ENCODE measurements at regions not wholly inside any gene's neighbourhood (a gene's known extent, or its start where the extent isn't known, plus 50 kb on each side); places are given as distances from the start of the nearest gene placed in this dataset.

DNA sequence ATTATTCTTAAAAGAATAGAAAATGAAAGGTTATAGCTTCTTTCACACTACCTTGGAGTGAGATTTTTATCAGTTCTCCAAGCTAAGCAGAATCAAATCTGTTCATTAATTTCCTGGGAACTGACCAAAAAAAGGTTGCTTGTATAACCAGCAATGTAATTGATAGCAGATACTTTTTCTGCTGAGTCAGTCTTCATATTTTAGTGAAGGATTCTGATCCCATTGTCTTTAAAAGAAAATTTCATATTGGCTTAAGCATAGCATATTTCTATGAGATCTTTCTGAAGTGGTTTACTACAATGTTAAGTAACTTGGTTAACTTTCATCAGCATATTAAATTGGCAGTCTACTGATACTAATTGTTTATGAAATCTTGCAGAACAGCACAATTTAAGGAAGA is 338.0 kb downstream of the TMX3 start:
- DNase-seq (ENCODE audit: low spot score) (no peak), FAIRE-seq (no peak)

DNA sequence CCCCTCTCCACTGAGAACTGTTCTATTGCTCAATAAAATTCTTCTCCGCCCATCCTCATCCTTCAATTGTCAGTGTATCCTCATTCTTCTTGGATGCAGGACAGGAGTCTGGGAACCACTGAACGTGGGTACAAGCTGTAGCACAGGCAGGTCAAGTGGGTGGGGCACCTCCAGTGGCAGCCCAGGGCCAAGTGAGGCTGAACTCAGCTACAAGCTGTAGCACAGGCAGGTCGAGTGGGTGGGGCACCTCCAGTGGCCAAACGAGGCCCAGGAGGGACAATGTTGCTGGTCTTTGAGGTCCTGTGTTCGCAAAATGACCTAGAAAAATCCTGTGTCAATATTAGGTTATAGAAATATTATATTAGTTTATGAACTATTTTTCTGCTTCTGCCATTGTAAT is 352.0 kb downstream of the TMX3 start:
- DNase-seq (ENCODE audit: low spot score) (no peak), FAIRE-seq (no peak)

DNA sequence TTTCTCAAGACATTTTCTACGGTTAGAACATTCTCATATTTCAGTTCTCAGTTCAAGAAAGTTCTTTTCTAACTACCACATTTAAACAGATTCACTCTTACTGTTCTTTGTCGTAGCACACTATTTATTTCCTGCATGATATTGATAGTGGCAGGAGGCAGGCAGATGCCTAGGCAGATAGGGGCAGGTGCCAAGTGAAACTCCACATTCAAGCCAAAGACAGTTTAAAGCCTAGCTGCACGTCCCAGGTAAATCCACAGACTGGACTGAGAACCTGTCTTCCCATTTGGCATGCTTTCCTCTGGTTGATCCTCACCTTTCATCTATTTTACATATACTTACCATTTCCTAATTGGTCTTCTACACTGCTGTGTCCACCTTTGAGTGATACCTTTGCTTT is 359.3 kb downstream of the TMX3 start:
- no peak for DNase-seq (ENCODE audit: low spot score)
- FAIRE-seq, result no peak

DNA sequence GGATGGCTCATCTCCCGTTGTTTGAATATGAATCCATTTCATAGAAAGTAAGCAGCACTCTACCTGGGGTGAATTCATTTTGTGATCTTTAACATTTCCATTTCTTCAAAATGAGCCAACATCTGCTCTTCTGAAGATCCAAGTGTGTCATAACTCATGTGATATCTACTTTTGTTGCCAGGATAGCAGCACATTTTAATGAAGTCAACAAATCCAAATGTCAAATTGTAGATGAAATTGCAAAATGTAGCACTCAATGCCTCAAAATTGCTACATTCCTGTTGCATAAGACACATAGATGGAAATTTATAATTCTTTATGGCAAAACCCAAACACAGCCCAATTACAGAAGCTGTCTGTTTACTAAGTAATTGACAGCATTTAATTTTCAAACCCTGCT is 360.7 kb downstream of the TMX3 start:
- DNase-seq (ENCODE audit: low spot score) (no peak), FAIRE-seq (no peak)

DNA sequence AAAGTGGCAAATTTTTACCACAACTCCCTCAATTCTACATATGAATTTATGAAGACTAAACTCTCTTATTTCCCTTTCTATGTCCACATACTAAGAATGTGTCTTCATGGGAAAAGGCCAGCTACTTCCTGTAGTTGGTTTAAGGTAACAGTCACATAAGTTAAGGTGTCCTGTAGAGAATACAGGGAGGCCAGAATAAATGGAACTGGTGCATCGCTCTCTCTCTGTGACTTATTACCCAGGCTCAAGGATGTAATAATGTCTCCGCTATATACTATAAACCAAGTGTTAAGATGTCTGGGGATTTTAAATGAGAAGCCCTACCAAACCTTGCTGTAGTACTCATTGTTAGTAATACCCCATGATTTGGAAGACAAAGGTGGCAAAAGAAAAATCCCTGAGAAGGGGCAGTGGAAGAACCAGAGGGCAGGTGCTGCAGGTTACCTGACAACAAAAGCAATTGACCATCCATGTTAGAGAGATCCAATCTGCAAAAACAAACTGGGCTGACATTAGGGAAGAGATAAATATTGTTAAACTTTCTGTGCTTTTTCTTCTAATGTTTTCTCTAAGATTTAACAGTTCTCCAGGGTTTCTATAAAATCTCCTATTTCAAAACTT is 372.8 kb downstream of the TMX3 start:
- FAIRE-seq (no peak), DNase-seq (ENCODE audit: low spot score) (no peak)

DNA sequence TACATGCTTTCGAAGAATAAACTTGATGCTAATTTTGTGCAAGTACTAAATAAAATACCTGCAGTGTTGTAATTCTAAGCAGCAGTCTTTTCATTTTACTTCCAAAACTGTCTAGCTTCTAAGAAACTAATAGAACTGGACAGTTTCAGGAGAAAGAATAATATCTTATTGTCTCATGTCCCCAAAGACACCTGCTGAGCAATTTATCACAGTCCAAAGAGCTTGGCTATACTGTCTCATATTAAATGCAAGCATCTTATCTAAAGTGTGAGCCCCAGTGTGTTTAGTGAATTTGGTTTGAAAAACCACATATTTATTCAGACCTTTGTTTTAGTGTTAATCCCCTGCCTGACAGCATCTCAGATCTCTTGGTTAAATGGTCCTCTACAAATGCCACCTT is 374.3 kb downstream of the TMX3 start:
- DNase-seq (ENCODE audit: low spot score), result no peak
- no peak for FAIRE-seq

DNA sequence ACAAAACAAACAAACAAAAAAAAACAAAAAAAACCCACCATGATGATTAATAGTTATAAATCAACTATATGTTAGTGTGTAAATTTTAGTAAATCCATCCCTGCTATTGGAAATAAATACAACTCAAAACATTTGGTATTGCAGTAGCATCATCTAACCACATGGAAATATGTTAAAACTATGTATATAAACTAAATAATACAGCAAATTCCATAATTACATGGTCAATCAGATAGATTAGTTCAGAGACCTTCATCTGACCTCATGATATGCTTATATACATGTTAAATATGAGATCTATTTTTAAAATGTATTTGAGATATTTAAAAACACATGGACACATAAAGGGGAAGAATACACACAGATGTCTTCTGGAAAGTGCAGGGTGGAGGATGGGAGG is 384.2 kb downstream of the TMX3 start:
- DNase-seq (ENCODE audit: low spot score) (no peak), FAIRE-seq (no peak)

DNA sequence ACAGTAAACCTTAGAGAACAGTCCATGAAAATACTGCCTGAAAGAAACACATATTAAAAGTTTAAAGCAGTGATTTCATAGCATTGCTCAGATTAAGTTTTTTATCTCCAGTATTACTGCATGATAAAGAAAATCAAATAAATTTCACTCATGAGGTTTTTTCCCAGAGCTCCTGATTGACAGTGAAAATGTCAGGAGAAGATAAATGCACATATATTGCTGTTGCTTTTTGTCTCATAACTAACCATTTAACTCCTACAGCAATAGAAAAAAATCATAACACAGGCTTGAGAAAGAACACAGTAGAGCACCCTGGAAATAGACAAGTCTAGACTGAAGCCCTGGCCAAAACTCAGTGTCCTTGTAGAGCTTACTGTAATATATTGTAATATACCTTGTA is 391.0 kb downstream of the TMX3 start:
- DNase-seq (ENCODE audit: low spot score) (no peak), FAIRE-seq (no peak)

DNA sequence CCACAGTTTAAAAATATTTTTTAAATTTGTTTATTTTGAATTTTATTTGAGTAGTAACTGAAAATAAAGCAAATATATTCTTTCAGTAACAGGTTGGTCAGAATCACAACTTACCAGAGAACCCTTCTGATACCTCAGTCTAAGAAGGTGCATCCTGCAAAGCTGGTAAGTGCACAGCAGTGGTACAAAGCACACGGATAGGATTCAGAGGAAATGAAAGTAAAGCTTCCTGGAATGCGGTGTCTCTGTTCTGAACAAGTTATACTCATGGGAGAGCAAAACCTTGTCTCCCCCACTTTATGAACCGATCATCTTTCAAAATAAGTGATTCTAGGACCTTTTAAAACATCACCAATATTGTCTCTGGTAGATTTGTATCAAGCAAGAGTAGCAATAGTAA is 398.3 kb downstream of the TMX3 start:
- DNase-seq (ENCODE audit: low spot score) (peak; percentile 11), FAIRE-seq (no peak)

DNA sequence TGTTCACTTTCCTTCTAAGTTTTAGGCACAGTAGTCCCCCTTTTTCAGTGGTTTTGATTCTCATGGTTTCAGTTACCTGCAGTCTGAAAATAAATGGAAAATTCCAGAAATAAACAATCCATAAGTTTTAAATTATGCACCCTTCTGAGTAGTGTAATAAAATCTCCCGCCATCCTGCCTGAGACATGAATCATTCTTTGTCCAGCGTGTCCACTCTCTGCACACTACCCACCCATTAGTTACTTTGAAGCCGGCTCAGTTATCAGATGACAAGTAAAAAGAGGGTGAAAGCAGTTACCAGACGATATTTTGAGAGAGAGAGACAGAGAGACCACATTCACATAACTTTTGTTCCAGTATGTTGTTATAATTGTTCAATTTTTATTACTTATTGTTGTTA is 400.5 kb downstream of the TMX3 start:
- FAIRE-seq (no peak), DNase-seq (ENCODE audit: low spot score) (no peak)

DNA sequence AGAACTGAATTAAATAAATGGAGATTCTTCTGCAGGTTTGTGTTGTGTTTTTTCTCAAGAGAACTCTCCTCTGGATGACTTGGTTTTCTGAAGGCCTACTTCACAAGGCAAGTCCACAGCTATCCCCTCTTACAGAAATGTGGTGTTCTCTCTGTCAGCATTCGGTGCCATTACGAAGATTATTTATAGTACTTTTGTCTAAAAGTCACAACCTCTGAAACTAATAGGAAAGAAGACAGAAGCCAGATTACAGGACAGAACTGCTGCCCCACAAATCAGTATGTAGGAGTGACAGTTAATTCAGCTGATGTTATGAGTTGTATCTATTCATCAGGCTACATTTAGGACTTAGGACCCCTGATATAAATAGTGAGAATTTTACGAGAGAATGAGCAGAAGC is 413.5 kb downstream of the TMX3 start:
- FAIRE-seq (no peak), DNase-seq (ENCODE audit: low spot score) (no peak)

DNA sequence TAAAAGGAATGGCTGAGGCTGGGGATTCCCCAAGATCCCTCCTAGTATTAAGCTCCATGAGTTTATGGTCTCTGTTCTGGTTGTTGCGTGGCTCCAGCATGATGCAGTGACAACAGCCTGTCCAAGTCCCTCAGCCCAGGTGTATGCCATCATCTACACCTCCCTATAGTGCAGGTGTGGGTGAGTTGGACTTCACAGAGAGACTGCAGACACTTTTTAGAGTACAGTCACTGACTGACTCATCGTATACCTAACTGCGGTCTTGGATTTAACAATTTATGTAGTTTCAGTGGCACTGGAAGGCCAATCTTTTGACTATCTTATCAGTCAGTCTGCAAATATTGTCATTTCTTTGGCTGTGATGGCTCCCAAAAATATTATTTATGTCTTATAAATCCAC is 415.0 kb downstream of the TMX3 start:
- DNase-seq (ENCODE audit: low spot score) (no peak), FAIRE-seq (no peak)

DNA sequence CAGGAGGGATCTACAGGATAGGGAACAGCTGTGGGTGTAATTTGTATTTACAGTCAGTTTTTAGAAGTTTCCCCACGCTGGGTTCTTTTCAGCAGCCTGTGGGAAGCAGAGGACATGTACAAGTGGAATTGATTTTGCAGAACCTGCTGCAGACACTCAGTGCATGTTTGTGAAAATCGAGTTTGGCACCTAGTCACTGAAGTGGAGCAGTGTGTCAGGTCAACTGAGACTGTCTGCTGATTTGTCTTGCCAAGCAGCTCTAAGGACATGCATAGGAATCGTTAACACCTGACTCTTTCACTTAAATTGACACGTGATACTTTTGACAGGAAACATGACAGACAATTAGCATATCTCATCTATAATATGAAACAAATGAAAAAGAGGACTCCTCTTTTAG is 416.6 kb downstream of the TMX3 start:
- DNase-seq (ENCODE audit: low spot score) (no peak), FAIRE-seq (no peak)

DNA sequence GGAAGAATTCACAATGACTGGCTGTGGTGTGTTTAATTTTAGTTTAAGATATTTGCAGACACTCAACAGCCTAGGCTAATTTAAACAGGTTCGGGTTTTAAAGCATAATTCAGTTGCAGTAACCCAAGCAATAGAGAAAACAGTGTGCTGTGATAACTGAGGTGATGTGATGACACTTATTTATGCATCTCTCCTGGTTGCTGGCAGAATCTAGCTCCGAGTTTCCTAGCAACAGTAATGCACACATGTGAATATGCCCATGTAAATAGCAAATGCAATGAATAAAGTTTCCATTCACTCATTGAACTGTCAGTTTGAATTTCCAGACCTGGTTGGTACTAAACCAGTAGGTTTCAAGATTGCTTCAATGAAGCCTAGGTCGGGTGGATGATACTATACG is 426.5 kb downstream of the TMX3 start:
- no peak for DNase-seq (ENCODE audit: low spot score)
- FAIRE-seq, result no peak

DNA sequence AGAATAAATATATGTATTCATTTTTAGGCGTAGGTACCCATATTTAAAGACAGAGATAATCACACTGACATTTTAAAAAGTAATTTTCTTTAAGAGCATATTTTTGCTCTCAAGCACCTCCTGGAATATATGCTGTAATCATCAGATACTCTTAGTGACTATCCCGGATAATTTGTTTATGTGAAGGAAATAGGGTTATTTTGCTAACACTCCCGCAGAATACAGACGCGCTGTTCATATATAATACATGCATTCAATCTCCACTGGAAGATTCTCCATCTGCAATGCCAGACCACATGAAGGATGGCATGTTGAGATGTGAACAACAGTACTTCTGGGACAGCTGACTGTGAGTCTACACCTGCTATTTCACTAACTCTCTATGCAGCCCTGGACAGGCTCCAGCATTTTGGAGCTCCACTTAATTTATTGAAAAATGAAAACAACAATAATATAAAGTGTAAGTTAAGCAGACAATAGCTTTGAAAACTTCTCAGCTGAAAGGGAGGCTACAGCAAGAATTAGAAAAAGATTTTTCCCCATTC is 430.6 kb downstream of the TMX3 start:
- no peak for FAIRE-seq

DNA sequence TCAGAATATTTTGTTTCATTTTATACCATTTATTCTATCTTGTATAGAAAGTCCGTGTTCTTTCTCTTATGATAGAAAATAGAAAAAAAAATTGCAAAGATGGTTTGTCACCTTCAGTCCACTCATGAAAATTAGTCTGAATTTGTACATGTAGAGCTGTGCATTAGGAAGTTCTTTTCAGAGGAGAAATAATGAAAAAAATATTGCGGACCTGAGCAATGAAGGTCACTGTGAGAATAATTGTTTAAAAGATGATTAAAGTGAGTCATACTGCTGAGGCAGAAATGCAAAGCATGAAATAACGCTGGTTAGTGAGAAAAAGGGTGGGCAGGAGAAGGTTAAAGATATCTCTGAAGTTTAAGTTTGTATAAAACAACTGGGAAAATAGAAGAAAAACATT is 431.1 kb downstream of the TMX3 start:
- DNase-seq (ENCODE audit: low spot score), result no peak
- FAIRE-seq, result no peak

More for the DNA sequence above, 430.6 kb downstream of the TMX3 start:
- no peak for DNase-seq (ENCODE audit: low spot score)

DNA sequence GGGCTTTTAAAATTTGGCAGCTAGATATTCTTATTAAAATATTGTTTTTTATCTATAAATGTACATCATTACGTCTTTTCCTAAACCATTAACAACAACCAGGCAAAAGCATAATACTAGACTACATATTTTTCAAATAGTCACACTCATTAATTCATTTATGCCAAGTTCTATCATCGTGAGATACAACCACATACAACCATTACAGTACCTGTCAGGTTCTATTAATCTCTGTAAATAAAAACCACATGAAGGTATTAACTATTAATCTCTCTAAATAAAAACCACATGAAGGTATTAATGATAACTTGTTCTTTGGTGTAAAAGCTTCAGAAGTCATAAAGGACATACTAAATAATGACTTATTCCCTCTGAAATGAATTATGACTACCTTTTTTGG is 432.7 kb downstream of the TMX3 start:
- DNase-seq (ENCODE audit: low spot score) (no peak), FAIRE-seq (no peak)

DNA sequence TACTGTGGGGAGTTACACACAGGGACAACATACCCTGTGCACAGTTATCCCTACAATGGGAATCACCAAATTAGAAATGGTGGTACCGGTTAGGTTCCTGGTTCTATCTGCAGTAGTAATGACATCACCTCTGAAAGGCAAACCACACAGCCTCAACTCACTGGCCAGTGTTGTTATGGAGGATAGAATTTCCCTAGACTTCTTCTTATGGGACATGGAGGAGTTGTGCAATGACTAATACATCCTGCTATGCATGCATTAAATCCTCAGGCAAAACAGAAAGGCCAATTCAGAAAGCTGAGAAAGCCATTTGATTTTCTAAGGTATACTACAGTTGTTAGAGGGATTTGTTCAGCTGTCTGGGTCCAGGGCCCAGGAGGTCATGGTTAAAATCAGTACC is 439.3 kb downstream of the TMX3 start:
- DNase-seq (ENCODE audit: low spot score) (peak; percentile 27), FAIRE-seq (no peak)

DNA sequence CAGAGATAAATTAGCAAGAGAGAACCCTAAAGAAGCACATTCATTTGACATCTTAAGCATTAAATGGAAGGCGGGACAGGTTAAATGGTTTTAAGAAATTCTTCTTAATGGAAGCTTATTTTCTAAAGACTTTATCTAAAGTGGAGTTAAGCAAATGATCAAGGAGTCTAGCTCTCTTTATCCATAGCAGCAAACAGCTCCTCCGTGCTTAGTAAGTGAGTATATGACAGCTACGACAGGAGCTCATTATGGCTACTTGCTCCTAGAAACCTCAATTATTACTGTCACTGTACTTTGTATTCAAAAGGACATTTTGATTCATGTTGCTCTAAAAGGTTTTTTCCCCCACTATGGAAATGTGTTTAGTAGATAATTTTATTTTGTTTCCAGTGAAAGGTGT is 444.9 kb downstream of the TMX3 start:
- no peak for DNase-seq (ENCODE audit: low spot score)
- FAIRE-seq, result no peak

DNA sequence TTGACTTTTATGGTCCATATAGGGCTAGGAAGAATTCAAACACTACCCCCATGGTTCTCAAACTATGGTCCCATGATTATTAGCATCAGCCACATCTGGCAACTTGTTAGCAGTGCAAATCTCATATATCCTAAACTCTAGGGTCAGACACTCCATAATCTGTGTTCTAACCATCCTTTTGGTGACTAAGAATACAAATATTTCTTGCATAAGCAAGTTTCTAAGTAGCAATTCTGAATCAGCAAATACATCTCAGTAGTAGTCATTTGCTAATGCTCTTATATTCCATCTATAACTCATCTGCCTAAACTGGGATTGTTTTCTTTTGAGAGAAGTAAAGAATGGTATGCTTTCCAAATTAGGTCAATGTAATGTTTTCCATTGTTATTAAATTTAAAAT is 447.3 kb downstream of the TMX3 start:
- peak; percentile 2 for DNase-seq (ENCODE audit: low spot score)
- no peak for FAIRE-seq

DNA sequence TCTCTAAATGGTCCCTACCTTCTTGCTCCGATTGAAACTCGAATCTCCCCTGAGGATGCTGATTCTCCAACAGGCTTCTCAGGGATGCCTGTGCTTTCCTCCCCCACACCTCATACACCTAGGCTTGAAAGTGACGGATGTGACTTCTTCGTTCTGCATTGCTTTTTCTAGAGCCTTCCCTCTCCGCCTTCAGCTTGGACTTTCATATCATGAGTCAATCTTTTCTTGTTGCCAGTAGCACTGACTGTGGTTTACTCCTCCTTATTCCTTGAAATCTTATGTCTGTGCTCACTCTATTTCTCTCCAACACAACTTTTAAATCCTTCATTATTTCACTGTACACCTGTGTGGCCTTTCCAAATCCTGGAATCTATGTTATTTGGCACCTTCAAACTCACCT is 451.4 kb downstream of the TMX3 start:
- DNase-seq (ENCODE audit: low spot score) (peak; percentile 4), FAIRE-seq (no peak)

DNA sequence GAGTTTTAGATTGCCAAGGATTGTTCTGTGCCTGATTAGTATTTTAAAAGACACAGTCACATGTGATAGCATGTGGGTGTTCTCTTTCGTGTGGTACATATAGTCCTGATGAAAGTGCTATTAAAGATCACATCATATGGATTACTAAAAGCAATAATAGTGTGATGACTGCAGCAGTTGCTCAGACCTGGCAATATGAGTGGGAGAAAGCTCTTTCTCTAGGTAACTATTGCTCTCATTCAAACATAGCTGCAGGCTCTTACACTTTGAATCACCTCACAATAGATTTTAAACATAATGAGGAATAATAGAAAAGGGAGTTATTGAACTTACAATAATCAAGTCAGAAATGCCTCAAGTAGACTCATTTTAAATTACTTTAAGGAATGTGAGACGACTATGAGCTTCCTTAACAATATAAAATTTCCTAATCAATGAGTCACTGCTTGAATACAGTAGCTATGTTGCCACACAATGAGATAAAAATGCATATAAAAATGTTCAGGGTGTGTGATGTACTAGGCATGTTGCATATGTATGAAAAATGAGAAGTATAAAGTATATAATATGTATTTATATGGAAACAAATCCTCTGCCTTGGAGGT is 452.1 kb downstream of the TMX3 start:
- FAIRE-seq, result no peak

DNA sequence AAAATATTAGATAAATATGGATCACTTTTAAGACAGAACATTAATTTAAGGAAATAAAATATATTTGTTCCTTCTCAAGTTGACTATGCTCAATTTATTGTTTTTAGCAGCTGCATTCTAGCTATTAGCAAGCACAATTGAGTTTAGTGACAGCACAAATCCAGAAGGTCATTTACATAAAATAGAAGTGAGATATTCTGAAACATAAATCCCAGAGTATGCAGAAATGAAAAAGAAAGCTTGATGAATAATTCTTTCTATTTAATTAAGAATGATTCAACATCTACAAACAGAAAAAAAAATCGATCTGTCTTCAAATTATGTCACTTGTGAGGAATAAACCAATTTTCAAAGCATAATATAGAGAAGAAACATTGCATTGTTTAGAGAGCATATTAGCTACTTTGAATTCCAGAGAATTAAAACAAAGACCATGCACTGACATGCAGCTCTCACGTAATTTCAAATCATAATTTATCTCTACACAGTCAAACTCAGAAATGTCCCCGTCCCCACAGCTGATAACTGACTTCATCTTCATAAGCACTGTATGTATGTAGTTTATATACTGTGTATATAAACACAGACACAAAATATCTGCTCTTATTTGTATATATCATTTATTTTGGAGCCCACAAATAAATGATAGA is 458.4 kb downstream of the TMX3 start:
- FAIRE-seq (no peak), DNase-seq (ENCODE audit: low spot score) (no peak)

More for the DNA sequence above, 452.1 kb downstream of the TMX3 start:
- DNase-seq (ENCODE audit: low spot score), result no peak

Data from urothelium cell line (cell line).